Stimulated activated CD4-positive, alpha-beta T cell treated with anti-CD3 and anti-CD28 coated beads, Interleukin-4, amount 100 ng/mL, for 48 hours (primary cell): ENCODE measurements at regions not wholly inside any gene's neighbourhood (a gene's known extent, or its start where the extent isn't known, plus 50 kb on each side); places are given as distances from the start of the nearest gene placed in this dataset.
"Not testable (repeated sequence)": the region's sequence is repeated elsewhere in the genome, so short reads cannot be mapped to it uniquely, and the experiment has no call there.

Experiments
- DNase-seq, 2 donors: peaks; one replicate each; pipeline ENCODE4 v3.0.0-alpha.2; 2020; ENCODE audit warnings: low read depth in 2 of 2

DNA sequence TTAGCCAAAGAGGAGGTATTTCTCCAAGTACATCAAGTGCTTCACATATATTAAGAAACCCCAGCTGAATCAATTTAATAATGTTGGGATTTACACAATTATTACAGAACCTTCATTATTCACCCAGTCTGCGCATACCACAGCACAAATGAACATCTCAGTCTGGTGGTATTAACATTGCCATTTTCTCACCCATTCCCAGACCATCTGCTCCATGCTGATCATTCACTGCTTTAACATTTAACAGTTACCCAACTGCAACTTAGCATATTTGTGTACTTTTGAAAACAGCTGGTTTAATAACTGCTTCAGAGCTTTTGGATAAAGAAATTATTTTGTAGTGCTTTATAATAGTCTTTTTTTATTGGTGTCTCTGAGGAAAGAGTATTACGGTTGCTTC, 1072.1 kb downstream of the NXPH1 start:
- no peak for DNase-seq

DNA sequence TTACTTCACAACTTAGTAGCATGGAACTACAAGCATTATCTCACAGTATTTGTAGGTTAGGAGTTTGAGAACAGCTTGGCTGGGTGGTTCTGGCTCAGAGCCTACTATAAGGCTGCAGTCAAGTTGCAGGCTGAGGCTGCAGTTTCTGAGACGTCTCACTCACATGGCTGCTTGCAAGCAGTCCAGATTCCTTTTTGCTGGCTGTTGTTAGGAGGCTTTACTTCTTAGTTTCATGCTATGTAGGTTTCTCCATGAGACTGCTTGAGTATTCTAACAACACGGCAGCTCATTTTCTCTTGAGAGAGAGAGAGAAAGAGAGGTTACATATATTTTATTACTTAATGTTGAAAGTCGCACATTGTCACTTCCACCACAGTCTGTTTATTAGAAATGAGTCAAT, 1073.9 kb downstream of the NXPH1 start:
- DNase-seq = no peak

GRCh38 chr7:9516662-9517061, 1083.3 kb downstream of the NXPH1 start:
- DNase-seq = no peak

DNA sequence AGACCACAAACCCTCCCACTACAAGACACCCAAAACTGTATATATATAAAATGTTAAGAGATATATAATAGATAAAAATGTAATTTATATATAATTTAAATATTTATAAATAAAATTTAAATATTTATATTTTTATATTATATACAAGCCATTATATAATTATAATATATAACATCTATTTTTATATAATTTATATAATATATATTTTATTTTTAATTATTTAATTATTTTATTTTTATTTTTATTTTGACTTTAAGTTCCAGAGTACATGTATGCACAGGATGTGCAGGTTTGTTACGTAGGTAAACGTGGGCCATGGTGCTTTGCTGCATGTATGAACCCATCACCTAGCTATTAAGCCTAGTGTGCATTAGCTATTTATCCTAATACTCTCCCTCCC, 1090.2 kb downstream of the NXPH1 start:
- DNase-seq = no peak

DNA sequence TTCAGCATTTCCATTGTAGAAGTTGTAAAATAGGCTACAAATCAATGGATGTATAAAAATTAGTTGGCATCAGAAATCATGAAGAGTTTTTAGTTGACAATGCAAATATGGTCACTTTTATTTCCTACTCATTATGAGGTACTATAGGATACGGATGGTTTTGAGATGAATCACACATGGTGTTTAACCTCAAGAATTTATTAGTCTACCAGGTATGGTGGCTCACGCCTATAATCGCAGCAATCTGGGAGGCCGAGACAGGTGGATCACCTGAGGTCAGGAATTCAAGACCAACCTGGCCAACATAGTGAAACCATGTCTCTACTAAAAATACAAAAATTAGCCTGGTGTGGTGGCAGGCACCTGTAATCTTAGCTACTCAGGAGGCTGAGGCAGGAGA, 1119.0 kb downstream of the NXPH1 start:
- DNase-seq = not testable (repeated sequence)

- no peak for DNase-seq
Observed at GRCh38 chr7:9557853-9558252, 1124.4 kb downstream of the NXPH1 start.

GRCh38 chr7:9575716-9576115, 1142.3 kb downstream of the NXPH1 start:
- no peak for DNase-seq

- DNase-seq = no peak
Observed at GRCh38 chr7:9582824-9583223, 1149.4 kb downstream of the NXPH1 start.

DNA sequence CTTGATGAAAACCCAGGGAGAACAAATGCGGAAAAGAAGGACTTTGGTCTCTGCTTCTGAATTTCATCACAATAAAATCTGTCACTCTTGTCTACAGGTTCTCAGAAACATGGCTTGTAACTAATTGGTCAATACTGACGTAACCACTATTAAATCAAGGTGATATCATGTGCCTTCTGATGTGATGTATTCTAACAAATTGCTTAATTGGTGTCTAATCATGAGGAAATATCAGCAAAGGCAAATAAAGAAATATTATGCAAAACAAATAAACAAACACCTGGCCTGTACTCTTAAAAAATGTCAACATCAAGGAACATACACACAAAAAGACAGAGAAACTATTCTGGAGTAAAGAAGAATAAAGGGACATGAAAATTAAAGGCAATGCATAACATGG, 1165.0 kb downstream of the NXPH1 start:
- no peak for DNase-seq

DNA sequence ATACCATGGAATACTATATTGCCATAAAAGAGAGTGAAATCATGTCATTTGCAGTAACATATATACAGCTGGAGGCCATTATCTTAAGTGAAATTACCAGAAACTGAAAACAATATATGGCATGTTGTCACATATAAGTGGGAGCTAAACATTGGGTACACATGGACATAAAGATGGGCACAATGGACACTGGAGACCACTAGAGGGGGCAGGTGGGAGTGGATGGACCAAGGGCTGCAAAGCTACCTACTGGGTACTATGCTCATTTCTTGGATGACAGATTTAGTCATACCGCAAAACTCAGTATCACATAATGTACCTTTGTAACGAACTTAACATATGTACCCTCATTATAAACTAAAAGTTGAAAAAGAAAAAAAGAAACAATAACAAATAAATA, 1167.6 kb downstream of the NXPH1 start:
- DNase-seq = no peak

- DNase-seq = no peak
Observed at GRCh38 chr7:9603291-9603690, 1169.9 kb downstream of the NXPH1 start.

DNA sequence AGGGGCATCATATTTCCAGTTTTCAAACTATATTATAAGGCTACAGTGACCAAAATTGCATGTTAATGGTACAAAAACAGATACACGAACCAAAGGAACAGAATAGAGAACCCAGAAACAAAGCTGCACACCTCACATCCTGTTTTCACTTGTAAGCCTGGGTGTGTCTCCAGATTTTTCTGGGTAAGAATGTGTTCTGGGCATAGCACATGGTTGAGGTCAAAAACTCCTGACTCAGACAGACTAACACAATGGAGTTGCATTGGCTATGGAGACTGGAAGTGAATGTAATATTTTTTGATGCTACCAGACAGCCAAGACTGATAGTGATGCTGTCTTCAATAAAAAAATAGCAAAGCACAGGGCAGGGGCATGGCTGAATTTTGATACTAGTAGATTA, 1175.2 kb downstream of the NXPH1 start:
- no peak for DNase-seq

- DNase-seq = not testable (repeated sequence)
Observed at GRCh38 chr7:9620899-9621298, 1187.5 kb downstream of the NXPH1 start.

GRCh38 chr7:9621306-9621902, 1188.0 kb downstream of the NXPH1 start:
- DNase-seq = not testable (repeated sequence)

- DNase-seq = no peak
Observed at GRCh38 chr7:9621927-9622326, 1188.5 kb downstream of the NXPH1 start.

DNA sequence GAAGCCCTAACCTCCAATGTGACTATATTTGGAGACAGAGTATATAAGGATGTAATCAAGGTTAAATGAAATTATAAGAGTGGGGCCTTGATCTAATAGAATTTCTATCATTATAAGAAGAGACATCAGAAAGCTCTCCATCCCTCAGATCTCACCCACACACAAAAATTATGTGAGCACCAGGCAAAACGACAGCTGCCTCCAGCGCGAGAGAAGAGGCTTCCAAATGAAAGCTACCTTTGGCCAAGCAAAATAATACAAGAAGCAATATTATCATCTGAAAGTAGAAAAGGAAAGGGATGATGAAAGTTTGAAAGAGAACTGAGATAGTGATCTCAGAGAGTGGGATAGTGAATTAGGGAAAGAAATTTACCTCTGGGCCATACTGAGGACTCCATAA, 1192.5 kb downstream of the NXPH1 start:
- DNase-seq = no peak

DNA sequence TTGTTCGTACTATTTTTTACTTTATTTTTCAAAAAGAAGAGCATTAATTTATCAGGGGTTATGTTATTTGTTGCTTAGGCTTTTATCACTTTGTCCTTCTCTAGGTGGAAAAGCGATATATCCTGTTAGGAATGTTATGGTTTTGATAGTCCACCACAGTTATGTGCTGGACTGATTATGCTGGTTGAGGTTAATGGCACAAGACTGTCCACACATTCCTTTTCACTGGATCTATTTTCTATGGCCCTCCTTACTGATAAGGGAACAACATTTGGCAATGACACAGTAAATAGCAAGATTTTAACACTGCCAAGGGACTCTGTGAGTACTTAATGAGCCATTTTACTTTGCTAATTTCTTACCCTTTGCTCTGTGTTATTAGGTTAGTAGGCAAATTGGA, 1212.3 kb downstream of the NXPH1 start:
- DNase-seq = no peak

DNA sequence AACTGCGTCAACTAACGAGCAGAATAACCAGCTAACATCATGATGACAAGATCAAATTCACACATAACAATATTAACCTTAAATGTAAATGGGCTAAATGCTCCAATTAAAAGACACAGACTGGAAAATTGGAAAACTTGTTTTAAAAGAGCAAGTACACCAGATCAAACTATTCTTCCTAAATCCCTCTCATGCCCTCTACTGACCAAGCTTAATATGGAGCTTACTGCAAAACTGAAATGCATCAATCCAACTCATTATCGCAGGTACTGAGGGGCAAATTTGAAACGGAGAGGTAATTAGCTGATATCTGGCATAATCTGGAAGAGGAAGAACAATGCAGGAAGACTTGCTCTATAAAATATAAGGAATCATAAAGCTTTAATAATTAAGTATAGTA, 1223.8 kb downstream of the NXPH1 start:
- DNase-seq = no peak

- DNase-seq = no peak
Observed at GRCh38 chr7:9671979-9672917, 1238.8 kb downstream of the NXPH1 start.

GRCh38 chr7:9680713-9681112, 1247.3 kb downstream of the NXPH1 start:
- DNase-seq = no peak

GRCh38 chr7:9681284-9681683, 1247.9 kb downstream of the NXPH1 start:
- no peak for DNase-seq

DNA sequence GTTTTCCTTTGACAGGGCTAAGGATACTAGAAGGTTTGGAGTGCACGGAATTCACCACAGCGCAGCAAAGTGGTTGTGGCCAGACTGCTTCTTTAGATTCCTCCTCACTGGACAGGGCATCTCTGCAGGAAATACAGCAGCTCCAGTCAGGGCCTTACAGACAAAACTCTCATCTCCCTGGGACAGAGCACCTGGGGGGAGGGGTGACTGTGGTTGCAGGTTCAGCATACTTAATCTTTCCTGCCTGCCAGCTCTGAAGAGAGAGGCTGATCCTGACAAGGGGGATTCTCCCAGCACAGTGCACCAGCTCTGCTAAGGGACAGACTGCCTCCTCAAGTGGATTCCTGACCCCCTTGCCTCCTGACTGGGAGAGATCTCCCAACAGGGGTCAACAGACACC, 1257.9 kb downstream of the NXPH1 start:
- DNase-seq = no peak

DNA sequence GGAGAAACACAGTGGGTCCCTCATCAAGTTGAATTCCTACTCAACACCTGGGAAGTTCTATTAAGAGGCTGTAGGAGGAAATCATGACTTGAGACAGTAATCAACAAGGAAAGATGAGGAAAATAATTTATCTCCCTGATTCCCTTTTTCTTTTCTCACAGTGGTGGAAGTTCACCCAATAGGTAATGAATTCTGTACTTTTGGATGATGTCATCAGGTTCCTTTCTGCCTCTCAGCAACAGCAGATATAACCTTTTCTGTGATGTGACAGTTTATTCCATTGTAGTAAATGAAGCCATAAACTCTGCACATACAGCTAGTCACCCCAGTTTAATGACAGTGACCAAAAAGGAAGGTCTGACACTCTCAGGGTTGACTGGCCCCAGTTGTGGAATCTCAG, 1265.0 kb downstream of the NXPH1 start:
- DNase-seq = no peak
